ENCODE measurements at regions not wholly inside any gene's neighbourhood (a gene's known extent, or its start where the extent isn't known, plus 50 kb on each side); places are given as distances from the start of the nearest gene placed in this dataset.

DNA sequence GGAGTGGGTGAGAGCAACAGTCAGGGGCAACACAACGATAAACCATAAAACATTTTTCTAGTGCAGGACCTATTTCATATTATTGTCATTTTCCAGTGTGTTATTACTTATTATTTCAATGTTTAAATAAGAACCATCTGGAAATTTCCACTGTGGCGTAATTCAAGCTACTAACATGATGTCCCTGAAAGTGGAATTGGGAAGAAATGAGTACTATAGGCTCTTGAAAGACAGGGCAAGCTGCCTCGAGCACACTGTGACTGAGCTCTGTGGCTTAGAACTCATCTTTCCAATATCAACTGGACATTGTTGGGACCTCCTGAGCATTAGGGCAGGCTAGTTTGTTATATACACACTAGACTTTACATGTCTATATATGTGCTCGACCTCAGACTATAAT is 182.9 kb upstream of the RIOK2 start:
- no peak for TF ChIP-seq POLR2A (IDR thresholded peaks at IDR 0.05)
- TF ChIP-seq, protein P1, sequence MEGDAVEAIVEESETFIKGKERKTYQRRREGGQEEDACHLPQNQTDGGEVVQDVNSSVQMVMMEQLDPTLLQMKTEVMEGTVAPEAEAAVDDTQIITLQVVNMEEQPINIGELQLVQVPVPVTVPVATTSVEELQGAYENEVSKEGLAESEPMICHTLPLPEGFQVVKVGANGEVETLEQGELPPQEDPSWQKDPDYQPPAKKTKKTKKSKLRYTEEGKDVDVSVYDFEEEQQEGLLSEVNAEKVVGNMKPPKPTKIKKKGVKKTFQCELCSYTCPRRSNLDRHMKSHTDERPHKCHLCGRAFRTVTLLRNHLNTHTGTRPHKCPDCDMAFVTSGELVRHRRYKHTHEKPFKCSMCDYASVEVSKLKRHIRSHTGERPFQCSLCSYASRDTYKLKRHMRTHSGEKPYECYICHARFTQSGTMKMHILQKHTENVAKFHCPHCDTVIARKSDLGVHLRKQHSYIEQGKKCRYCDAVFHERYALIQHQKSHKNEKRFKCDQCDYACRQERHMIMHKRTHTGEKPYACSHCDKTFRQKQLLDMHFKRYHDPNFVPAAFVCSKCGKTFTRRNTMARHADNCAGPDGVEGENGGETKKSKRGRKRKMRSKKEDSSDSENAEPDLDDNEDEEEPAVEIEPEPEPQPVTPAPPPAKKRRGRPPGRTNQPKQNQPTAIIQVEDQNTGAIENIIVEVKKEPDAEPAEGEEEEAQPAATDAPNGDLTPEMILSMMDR (IDR thresholded peaks at IDR 0.05 in 4 of 5, conservative IDR thresholded peaks at IDR 0.05 in 1 of 5), result no peak

Data from gastrocnemius medialis (tissue), 4 donors.